ENCODE measurements at regions not wholly inside any gene's neighbourhood (a gene's known extent, or its start where the extent isn't known, plus 50 kb on each side); places are given as distances from the start of the nearest gene placed in this dataset.

- TF ChIP-seq, protein P1, sequence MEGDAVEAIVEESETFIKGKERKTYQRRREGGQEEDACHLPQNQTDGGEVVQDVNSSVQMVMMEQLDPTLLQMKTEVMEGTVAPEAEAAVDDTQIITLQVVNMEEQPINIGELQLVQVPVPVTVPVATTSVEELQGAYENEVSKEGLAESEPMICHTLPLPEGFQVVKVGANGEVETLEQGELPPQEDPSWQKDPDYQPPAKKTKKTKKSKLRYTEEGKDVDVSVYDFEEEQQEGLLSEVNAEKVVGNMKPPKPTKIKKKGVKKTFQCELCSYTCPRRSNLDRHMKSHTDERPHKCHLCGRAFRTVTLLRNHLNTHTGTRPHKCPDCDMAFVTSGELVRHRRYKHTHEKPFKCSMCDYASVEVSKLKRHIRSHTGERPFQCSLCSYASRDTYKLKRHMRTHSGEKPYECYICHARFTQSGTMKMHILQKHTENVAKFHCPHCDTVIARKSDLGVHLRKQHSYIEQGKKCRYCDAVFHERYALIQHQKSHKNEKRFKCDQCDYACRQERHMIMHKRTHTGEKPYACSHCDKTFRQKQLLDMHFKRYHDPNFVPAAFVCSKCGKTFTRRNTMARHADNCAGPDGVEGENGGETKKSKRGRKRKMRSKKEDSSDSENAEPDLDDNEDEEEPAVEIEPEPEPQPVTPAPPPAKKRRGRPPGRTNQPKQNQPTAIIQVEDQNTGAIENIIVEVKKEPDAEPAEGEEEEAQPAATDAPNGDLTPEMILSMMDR (IDR thresholded peaks at IDR 0.05), result no peak
- TF ChIP-seq EP300 (IDR thresholded peaks at IDR 0.05) (no peak), POLR2A (IDR thresholded peaks at IDR 0.05) (no peak), POLR2AphosphoS5 (IDR thresholded peaks at IDR 0.05) (no peak)
Measured at GRCh38 chr4:181830404-181831035, 412.7 kb upstream of the TENM3 start.
